H1 (cell line): ENCODE measurements at regions not wholly inside any gene's neighbourhood (a gene's known extent, or its start where the extent isn't known, plus 50 kb on each side); places are given as distances from the start of the nearest gene placed in this dataset.

ENCODE experiments used
- CTCF ChIA-PET: fragments of 300-600 bp; sonication (Branson Sonifier 250); formaldehyde crosslinking; loops from one replicate; lab custom pipeline; 2021; ENCODE audit not compliant: partially characterized antibody; lab: Charles Lee
- POLR2A ChIA-PET: fragments of 300-600 bp; sonication (Branson Sonifier 250); formaldehyde crosslinking; loops from one replicate; lab custom pipeline; 2021; ENCODE audit warnings: inconsistent platforms; ENCODE audit not compliant: partially characterized antibody; lab: Charles Lee
- DNase-seq, 2 experiments: peaks; one replicate each; pipeline versions ENCODE4 v3.0.0 to v3.0.0-alpha.2; 2010 to 2022; ENCODE audit warnings: low spot score in 2 of 2, low read depth in 1 of 2, mixed read lengths in 1 of 2
- FAIRE-seq: peaks from 2 replicates; lab custom pipeline; 2011; peaks lifted over from hg19 to GRCh38; lab: Jason Lieb, UNC
- H2AFZ ChIP-seq: 2 replicates; pipeline ENCODE4 v1.8.1; 2012; ENCODE audit warnings: low read length, inconsistent platforms
- H2AK5ac ChIP-seq: 2 replicates; pipeline ENCODE4 v1.6.1; 2013; ENCODE audit warnings: low read depth, low read length
- H2BK120ac ChIP-seq: replicated peaks from 2 replicates; pipeline ENCODE3; 2013; ENCODE audit warnings: low read depth, low read length, inconsistent platforms
- H2BK12ac ChIP-seq: 2 replicates; pipeline ENCODE4 v1.6.1; 2013; ENCODE audit warnings: low read depth, low read length
- H2BK15ac ChIP-seq: 2 replicates; pipeline ENCODE4 v1.6.1; 2013; ENCODE audit warnings: low read length
- H2BK20ac ChIP-seq: 2 replicates; pipeline ENCODE4 v1.6.1; 2013; ENCODE audit warnings: low read length
- H2BK5ac ChIP-seq: 2 replicates; pipeline ENCODE4 v1.6.1; 2013; ENCODE audit warnings: low read depth, low read length
- H3K14ac ChIP-seq: 2 replicates; pipeline ENCODE4 v1.6.1; 2013; ENCODE audit warnings: inconsistent platforms; ENCODE audit not compliant: insufficient read length
- H3K18ac ChIP-seq: 2 replicates; pipeline ENCODE4 v1.6.1; 2013; ENCODE audit warnings: low read length; ENCODE audit errors: extremely low read depth
- H3K23ac ChIP-seq: 2 replicates; pipeline ENCODE4 v1.6.1; 2013; ENCODE audit warnings: inconsistent platforms; ENCODE audit not compliant: insufficient read length
- H3K23me2 ChIP-seq: 2 replicates; pipeline ENCODE4 v1.6.1; 2013; ENCODE audit warnings: low read depth, low read length
- H3K27ac ChIP-seq: 2 replicates; pipeline ENCODE4 v1.6.1; 2011; ENCODE audit warnings: low read depth, low read length, inconsistent platforms
- H3K27me3 ChIP-seq, 4 experiments: replicated peaks in 1 of 4; 1 replicate in 1 of 4; 2 replicates in 3 of 4; pipeline versions ENCODE4 v1.6.1 to v1.8.1; 2011 to 2013; ENCODE audit warnings: low read length in 3 of 4, mild to moderate bottlenecking in 3 of 4, inconsistent platforms in 2 of 4, mixed read lengths in 2 of 4, moderate library complexity in 1 of 4; ENCODE audit not compliant: control insufficient read depth in 3 of 4, insufficient read depth in 3 of 4; ENCODE audit errors: extremely low read depth in 1 of 4
- H3K36me3 ChIP-seq, 4 experiments: 2 replicates each; pipeline versions ENCODE4 v1.6.1 to v1.8.1; 2011 to 2013; ENCODE audit warnings: mild to moderate bottlenecking in 4 of 4, low read length in 3 of 4, moderate library complexity in 2 of 4, control low read depth in 1 of 4, inconsistent platforms in 1 of 4; ENCODE audit not compliant: insufficient read depth in 4 of 4, control insufficient read depth in 2 of 4
- H3K4ac ChIP-seq: replicated peaks from 2 replicates; pipeline ENCODE3; 2013; ENCODE audit warnings: low read length, low read depth, mixed read lengths, inconsistent platforms; ENCODE audit not compliant: insufficient read length
- H3K4me1 ChIP-seq, 4 experiments: replicated peaks in 1 of 4; 1 replicate in 1 of 4; 2 replicates in 3 of 4; pipeline versions ENCODE4 v1.6.1 to v1.8.1; 2011 to 2013; ENCODE audit warnings: low read length in 3 of 4, inconsistent platforms in 2 of 4, mixed read lengths in 1 of 4; ENCODE audit not compliant: insufficient read depth in 4 of 4, control insufficient read depth in 3 of 4
- H3K4me2 ChIP-seq, 2 experiments: 2 replicates each; pipeline versions ENCODE4 v1.6.1 to v1.8.1; 2011 to 2013; ENCODE audit warnings: low read depth in 2 of 2, low read length in 2 of 2, control low read depth in 1 of 2, inconsistent platforms in 1 of 2, mild to moderate bottlenecking in 1 of 2; ENCODE audit not compliant: insufficient read depth in 1 of 2
- H3K4me3 ChIP-seq, 4 experiments: fragments of 200-600, 300-600 bp in 1 of 4; sonication (generic), shearing (Covaris generic), sonication (Bioruptor Twin) in 1 of 4; 2 replicates each; pipeline versions ENCODE4 v1.5.1 to v1.8.1; 2011 to 2016; ENCODE audit warnings: low read length in 4 of 4, low read depth in 3 of 4, control low read depth in 2 of 4, inconsistent platforms in 2 of 4, mild to moderate bottlenecking in 2 of 4, mixed read lengths in 1 of 4, moderate library complexity in 1 of 4; ENCODE audit not compliant: insufficient read depth in 2 of 4; ENCODE audit errors: extremely low read depth in 1 of 4
- H3K56ac ChIP-seq: replicated peaks from 2 replicates; pipeline ENCODE3; 2013; ENCODE audit warnings: low read depth, mild to moderate bottlenecking, mixed read lengths, low read length, inconsistent platforms; ENCODE audit not compliant: insufficient read length
- H3K79me1 ChIP-seq: 2 replicates; pipeline ENCODE4 v1.6.1; 2013; ENCODE audit warnings: low read depth, low read length, control low read depth
- H3K79me2 ChIP-seq, 2 experiments: 2 replicates each; pipeline versions ENCODE4 v1.6.1 to v1.8.1; 2012 to 2013; ENCODE audit warnings: low read length in 2 of 2, mild to moderate bottlenecking in 2 of 2, inconsistent platforms in 1 of 2; ENCODE audit not compliant: insufficient read depth in 2 of 2, control insufficient read depth in 1 of 2
- H3K9ac ChIP-seq, 4 experiments: replicated peaks in 1 of 4; 1 replicate in 1 of 4; 2 replicates in 3 of 4; pipeline versions ENCODE4 v1.6.1 to v1.8.1; 2011 to 2013; ENCODE audit warnings: low read depth in 3 of 4, low read length in 3 of 4, control low read depth in 2 of 4, mild to moderate bottlenecking in 2 of 4, moderate library complexity in 2 of 4, inconsistent platforms in 1 of 4; ENCODE audit errors: extremely low read depth in 1 of 4
- H3K9me3 ChIP-seq, 2 experiments: 2 replicates each; pipeline versions ENCODE4 v1.6.1 to v1.8.1; 2012 to 2013; ENCODE audit warnings: mild to moderate bottlenecking in 2 of 2, moderate library complexity in 2 of 2, control low read depth in 1 of 2, inconsistent platforms in 1 of 2, low read depth in 1 of 2, low read length in 1 of 2, mixed read lengths in 1 of 2; ENCODE audit not compliant: insufficient read depth in 2 of 2
- H4K20me1 ChIP-seq, 2 experiments: replicated peaks in 1 of 2; 2 replicates each; pipeline versions ENCODE3 to v1.8.1; 2011 to 2013; ENCODE audit warnings: inconsistent platforms in 2 of 2, low read length in 2 of 2, mild to moderate bottlenecking in 1 of 2; ENCODE audit not compliant: insufficient read depth in 2 of 2, control insufficient read depth in 1 of 2
- H4K5ac ChIP-seq: 2 replicates; pipeline ENCODE4 v1.6.1; 2013; ENCODE audit warnings: low read length, low read depth, mixed read lengths, inconsistent platforms; ENCODE audit not compliant: insufficient read length
- H4K8ac ChIP-seq: 2 replicates; pipeline ENCODE4 v1.8.0; 2013; ENCODE audit warnings: mild to moderate bottlenecking, moderate library complexity, low read length, inconsistent platforms; ENCODE audit not compliant: insufficient read depth; ENCODE audit errors: extremely low read depth
- H4K91ac ChIP-seq: replicated peaks from 2 replicates; pipeline ENCODE3; 2013; ENCODE audit warnings: low read length, mixed read lengths, inconsistent platforms; ENCODE audit not compliant: insufficient read length
- BACH1 ChIP-seq: IDR thresholded peaks from 2 replicates; pipeline ENCODE4 v1.6.1; 2012; ENCODE audit warnings: low read length, improper control_type of control experiment
- CBX8 ChIP-seq: fragments of 300-800, 300-1000 bp; sonication (generic); IDR thresholded peaks from 2 replicates; pipeline ENCODE4 v1.7.1; 2016; ENCODE audit warnings: low read depth, low read length, borderline replicate concordance
- JUND ChIP-seq: IDR thresholded peaks from 2 replicates; pipeline ENCODE4 v1.6.1; 2011; ENCODE audit warnings: mild to moderate bottlenecking, improper control_type of control experiment, low read length
- KDM1A ChIP-seq: fragments of 200-600, 300-600 bp; sonication (generic); IDR thresholded peaks from 2 replicates; pipeline ENCODE4 v1.7.1; 2016; ENCODE audit warnings: mild to moderate bottlenecking, low read length, borderline replicate concordance
- MAX ChIP-seq: IDR thresholded peaks from 2 replicates; pipeline ENCODE4 v1.6.1; 2012; ENCODE audit warnings: inconsistent platforms
- PHF8 ChIP-seq: fragments of 200-600 bp; sonication (generic); conservative IDR thresholded peaks from 2 replicates; pipeline ENCODE4 v1.7.1; 2012; ENCODE audit warnings: low read depth, mild to moderate bottlenecking, inconsistent platforms, low read length, moderate library complexity
- POLR2A ChIP-seq, 2 experiments: IDR thresholded peaks; 1 replicate in 1 of 2; 2 replicates in 1 of 2; pipeline ENCODE4 v1.6.1; 2011; ENCODE audit warnings: low read depth in 2 of 2, low read length in 2 of 2, mild to moderate bottlenecking in 2 of 2; ENCODE audit errors: control extremely low read depth in 1 of 2
- RXRA ChIP-seq: IDR thresholded peaks from 2 replicates; pipeline ENCODE4 v1.6.1; 2011; ENCODE audit warnings: low read depth, mild to moderate bottlenecking, low read length, moderate library complexity; ENCODE audit not compliant: insufficient read depth
- SP4 ChIP-seq: IDR thresholded peaks from 2 replicates; pipeline ENCODE4 v1.6.1; 2012; ENCODE audit warnings: low read length, inconsistent platforms
- TBP ChIP-seq: IDR thresholded peaks from 2 replicates; pipeline ENCODE4 v1.6.1; 2011; ENCODE audit warnings: low read depth, low read length, improper control_type of control experiment
- WGBS, 2 experiments: shearing (Covaris generic) in 1 of 2; methylation state at CpG; one replicate each; pipeline versions ENCODE4 v1.1.6 to v1.1.7; 2013 to 2015; ENCODE audit warnings: low lambda C conversion rate in 2 of 2, mixed read lengths in 2 of 2, inconsistent platforms in 1 of 2, low coverage in 1 of 2, missing lambda C conversion rate in 1 of 2; ENCODE audit not compliant: insufficient replicate concordance in 2 of 2, insufficient coverage in 1 of 2, insufficient read length in 1 of 2; ENCODE audit errors: extremely low coverage in 1 of 2, missing lambda C conversion rate in 1 of 2; 5-methylcytosine and 5-hydroxymethylcytosine counted together
- TF ChIP-seq, protein P1 (sequence below): IDR thresholded peaks from 2 replicates; pipeline ENCODE4 v1.6.1; 2011; ENCODE audit warnings: low read length, improper control_type of control experiment

DNA sequence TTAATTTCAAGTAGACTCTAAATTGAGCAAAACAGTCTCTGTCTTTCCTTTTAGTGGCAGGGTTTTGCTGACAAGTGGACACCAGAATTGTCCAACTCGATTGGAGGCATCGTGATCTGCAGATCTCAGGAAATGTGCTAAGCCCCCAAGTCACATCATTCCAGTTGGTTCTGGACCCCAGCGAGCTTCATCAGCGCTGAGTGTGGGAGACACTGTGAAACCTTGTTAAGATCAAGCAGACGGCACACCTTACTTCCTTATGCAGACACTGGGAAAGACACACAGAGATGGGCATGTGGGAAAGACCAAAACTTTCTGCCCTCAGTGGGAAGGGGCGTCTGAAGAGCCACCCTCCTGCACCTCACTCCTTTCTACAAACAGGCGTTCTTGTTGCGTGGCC, 440.8 kb downstream of the GLRX3 start:
- Histone ChIP-seq H3K4me2 (no peak overlapping the region), H3K56ac (no peak overlapping the region), H4K20me1 (no peaks in the 10 kb centered on the region), H3K4me3 (no peak overlapping the region), H3K4ac (no peak overlapping the region), H2BK120ac (no peak overlapping the region), H3K9me3 (no peaks in the 10 kb centered on the region), H4K8ac (no peak overlapping the region), H4K5ac (no peak overlapping the region), H3K79me1 (no peaks in the 10 kb centered on the region), H2AK5ac (no peak overlapping the region), H3K36me3 (no peaks in the 10 kb centered on the region), H2BK12ac (no peak overlapping the region), H2AFZ (no peak overlapping the region), H3K9ac (no peak overlapping the region), H2BK20ac (no peak overlapping the region), H3K18ac (no peak overlapping the region), H3K23ac (no peak overlapping the region), H3K27me3 (no peaks in the 10 kb centered on the region), H3K23me2 (no peaks in the 10 kb centered on the region), H2BK5ac (no peak overlapping the region), H3K27ac (no peak overlapping the region), H4K91ac (no peak overlapping the region), H3K4me1 (no peaks in the 10 kb centered on the region), H3K79me2 (no peaks in the 10 kb centered on the region), H2BK15ac (peak overlapping the region; percentile 72; the same call in 1 of the 2 replicates), H3K14ac (no peak overlapping the region)
- 93% methylated on average over 8 of the region's 8 CpGs; no CpG with 5 or more reads in 1 of the 2 experiments for WGBS, 2 experiments
- FAIRE-seq: no peak
- no peak for DNase-seq
- ChIA-PET CTCF (no interaction called here), POLR2A (no interaction called here)
- no peak for TF ChIP-seq JUND
- TF ChIP-seq TBP: no peak
- no peak for TF ChIP-seq BACH1
- no peak for TF ChIP-seq KDM1A
- no peak for TF ChIP-seq POLR2A (IDR thresholded peaks at IDR 0.05; ENCODE audit: control extremely low read depth in 1 of 2, low read depth in 2 of 2, low read length in 2 of 2)
- TF ChIP-seq CBX8: no peak
- no peak for TF ChIP-seq MAX
- no peak for TF ChIP-seq SP4
- TF ChIP-seq RXRA: no peak
- no peak for TF ChIP-seq PHF8
- TF ChIP-seq, protein P1, sequence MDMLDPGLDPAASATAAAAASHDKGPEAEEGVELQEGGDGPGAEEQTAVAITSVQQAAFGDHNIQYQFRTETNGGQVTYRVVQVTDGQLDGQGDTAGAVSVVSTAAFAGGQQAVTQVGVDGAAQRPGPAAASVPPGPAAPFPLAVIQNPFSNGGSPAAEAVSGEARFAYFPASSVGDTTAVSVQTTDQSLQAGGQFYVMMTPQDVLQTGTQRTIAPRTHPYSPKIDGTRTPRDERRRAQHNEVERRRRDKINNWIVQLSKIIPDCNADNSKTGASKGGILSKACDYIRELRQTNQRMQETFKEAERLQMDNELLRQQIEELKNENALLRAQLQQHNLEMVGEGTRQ: no peak
